Right forelimb (tissue), 1 donor: ENCODE measurements at regions not wholly inside any gene's neighbourhood (a gene's known extent, or its start where the extent isn't known, plus 50 kb on each side); places are given as distances from the start of the nearest gene placed in this dataset.
"Not testable (repeated sequence)": the region's sequence is repeated elsewhere in the genome, so short reads cannot be mapped to it uniquely, and the experiment has no call there.

Experiments used
- DNase-seq: peaks from one replicate; pipeline ENCODE4 v3.0.0-alpha.2; 2018

- DNase-seq = no peak
These were observed 145.1 kb downstream of the TM2D1 start for GRCh38 chr1:61579802-61580201.

GRCh38 chr1:61572046-61572445, 152.9 kb downstream of the TM2D1 start:
- no peak for DNase-seq

- no peak for DNase-seq
These were observed 154.8 kb downstream of the TM2D1 start for GRCh38 chr1:61570191-61570590.

- no peak for DNase-seq
These were observed 155.7 kb downstream of the TM2D1 start for GRCh38 chr1:61569303-61569621.

- DNase-seq = no peak
These were observed 156.3 kb downstream of the TM2D1 start for GRCh38 chr1:61568460-61569302.

- no peak for DNase-seq
These were observed 158.8 kb downstream of the TM2D1 start for GRCh38 chr1:61566177-61566576.

- DNase-seq = no peak
These were observed 161.3 kb downstream of the TM2D1 start for GRCh38 chr1:61563611-61564010.

GRCh38 chr1:61561666-61562065, 163.3 kb downstream of the TM2D1 start:
- DNase-seq = no peak

- no peak for DNase-seq
These were observed 164.6 kb downstream of the TM2D1 start for GRCh38 chr1:61560385-61560784.

GRCh38 chr1:61556631-61557030, 168.3 kb downstream of the TM2D1 start:
- DNase-seq = no peak

GRCh38 chr1:61552630-61553305, 172.2 kb downstream of the TM2D1 start:
- DNase-seq = no peak

GRCh38 chr1:61547302-61547701, 177.6 kb downstream of the TM2D1 start:
- DNase-seq = not testable (repeated sequence)

- DNase-seq = not testable (repeated sequence)
These were observed 180.1 kb downstream of the TM2D1 start for GRCh38 chr1:61544870-61545269.

- DNase-seq = not testable (repeated sequence)
These were observed 181.4 kb downstream of the TM2D1 start for GRCh38 chr1:61543498-61543897.

GRCh38 chr1:61539720-61540462, 185.1 kb downstream of the TM2D1 start:
- no peak for DNase-seq

GRCh38 chr1:61538228-61538627, 186.7 kb downstream of the TM2D1 start:
- no peak for DNase-seq

GRCh38 chr1:61536174-61537108, 188.5 kb downstream of the TM2D1 start:
- DNase-seq = no peak

GRCh38 chr1:61534847-61535246, 190.1 kb downstream of the TM2D1 start:
- no peak for DNase-seq

GRCh38 chr1:61533546-61533945, 191.4 kb downstream of the TM2D1 start:
- no peak for DNase-seq

- DNase-seq = no peak
These were observed 193.2 kb downstream of the TM2D1 start for GRCh38 chr1:61531716-61532115.

- no peak for DNase-seq
These were observed 200.9 kb downstream of the TM2D1 start for GRCh38 chr1:61523893-61524605.

GRCh38 chr1:61523229-61523628, 201.7 kb downstream of the TM2D1 start:
- DNase-seq = no peak
